Left ventricle myocardium inferior (tissue), 1 donor: ENCODE measurements at regions not wholly inside any gene's neighbourhood (a gene's known extent, or its start where the extent isn't known, plus 50 kb on each side); places are given as distances from the start of the nearest gene placed in this dataset.

ENCODE experiments used
- DNase-seq: peaks from one replicate; pipeline ENCODE4 v3.0.0-alpha.2; 2020
- H3K27ac ChIP-seq: fragments of 200-600 bp; replicated peaks from 2 replicates; pipeline ENCODE4 v1.8.0; 2021
- H3K27me3 ChIP-seq: fragments of 200-600 bp; 2 replicates; pipeline ENCODE4 v1.8.0; 2021; ENCODE audit warnings: low read depth
- H3K36me3 ChIP-seq: fragments of 200-600 bp; 2 replicates; pipeline ENCODE4 v1.8.0; 2021
- H3K4me1 ChIP-seq: fragments of 200-600 bp; 2 replicates; pipeline ENCODE4 v1.8.0; 2021
- H3K4me3 ChIP-seq: fragments of 200-600 bp; 2 replicates; pipeline ENCODE4 v1.8.0; 2021; ENCODE audit warnings: mild to moderate bottlenecking, moderate library complexity
- H3K9me3 ChIP-seq: fragments of 200-600 bp; replicated peaks from 2 replicates; pipeline ENCODE4 v1.8.0; 2021
- intact Hi-C: fragments of 100-400 bp; cut with micrococcal nuclease; formaldehyde crosslinking; loops from one replicate; pipeline ENCODE4 v1.11.0; 2022
- TF ChIP-seq, protein P1 (sequence below): fragments of 200-600 bp; IDR thresholded peaks from 2 replicates; pipeline ENCODE4 v1.8.0; 2021; ENCODE audit warnings: antibody characterized with exemption, mild to moderate bottlenecking, borderline replicate concordance
- donor health status: DM: no; HTN: yes; CAD: no; lungs with severe emphysema.

DNA sequence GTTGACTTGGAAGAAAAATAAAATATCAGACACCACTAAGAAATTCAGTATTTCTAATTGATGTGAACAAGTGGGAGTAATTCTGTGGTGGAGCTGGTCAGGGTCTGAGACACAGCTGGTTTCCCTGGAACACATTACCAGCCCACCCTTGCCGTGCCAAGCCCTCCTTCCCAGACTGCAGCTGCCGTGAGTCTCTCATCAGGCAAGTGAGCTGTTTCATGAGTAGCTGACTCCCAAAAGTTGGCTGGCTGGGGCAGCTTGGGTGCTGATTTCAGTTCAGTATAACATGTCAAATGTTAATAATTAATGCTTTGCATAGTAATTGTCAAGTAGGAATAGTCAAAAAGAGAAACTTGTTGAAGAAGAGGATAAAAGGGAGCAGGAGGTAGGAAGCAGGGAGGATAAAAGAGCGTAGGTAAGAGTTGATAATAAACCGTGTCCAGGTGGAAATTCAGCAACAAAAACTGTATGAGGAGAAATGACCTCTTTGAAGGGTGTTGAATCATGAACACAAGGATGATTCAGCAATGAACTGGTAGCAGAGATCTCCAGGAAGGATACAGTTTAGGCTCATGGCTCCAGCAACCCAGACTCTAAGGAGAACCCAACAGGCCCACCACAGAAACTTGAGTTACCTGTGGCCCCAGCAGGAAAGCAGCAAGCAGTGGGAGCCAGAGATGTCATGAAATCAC, 110.9 kb upstream of the SSTR4 start:
- Histone ChIP-seq H3K36me3 (no peaks in the 10 kb centered on the region), H3K4me3 (no peak overlapping the region), H3K4me1 (peaks cover 7% of the 10 kb centered on the region), H3K9me3 (no peaks in the 10 kb centered on the region), H3K27ac (no peak overlapping the region), H3K27me3 (peaks cover 40% of the 10 kb centered on the region)
- intact Hi-C loops = no loop called here
- TF ChIP-seq, protein P1, sequence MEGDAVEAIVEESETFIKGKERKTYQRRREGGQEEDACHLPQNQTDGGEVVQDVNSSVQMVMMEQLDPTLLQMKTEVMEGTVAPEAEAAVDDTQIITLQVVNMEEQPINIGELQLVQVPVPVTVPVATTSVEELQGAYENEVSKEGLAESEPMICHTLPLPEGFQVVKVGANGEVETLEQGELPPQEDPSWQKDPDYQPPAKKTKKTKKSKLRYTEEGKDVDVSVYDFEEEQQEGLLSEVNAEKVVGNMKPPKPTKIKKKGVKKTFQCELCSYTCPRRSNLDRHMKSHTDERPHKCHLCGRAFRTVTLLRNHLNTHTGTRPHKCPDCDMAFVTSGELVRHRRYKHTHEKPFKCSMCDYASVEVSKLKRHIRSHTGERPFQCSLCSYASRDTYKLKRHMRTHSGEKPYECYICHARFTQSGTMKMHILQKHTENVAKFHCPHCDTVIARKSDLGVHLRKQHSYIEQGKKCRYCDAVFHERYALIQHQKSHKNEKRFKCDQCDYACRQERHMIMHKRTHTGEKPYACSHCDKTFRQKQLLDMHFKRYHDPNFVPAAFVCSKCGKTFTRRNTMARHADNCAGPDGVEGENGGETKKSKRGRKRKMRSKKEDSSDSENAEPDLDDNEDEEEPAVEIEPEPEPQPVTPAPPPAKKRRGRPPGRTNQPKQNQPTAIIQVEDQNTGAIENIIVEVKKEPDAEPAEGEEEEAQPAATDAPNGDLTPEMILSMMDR = no peak
- peak; percentile 22 for DNase-seq

DNA sequence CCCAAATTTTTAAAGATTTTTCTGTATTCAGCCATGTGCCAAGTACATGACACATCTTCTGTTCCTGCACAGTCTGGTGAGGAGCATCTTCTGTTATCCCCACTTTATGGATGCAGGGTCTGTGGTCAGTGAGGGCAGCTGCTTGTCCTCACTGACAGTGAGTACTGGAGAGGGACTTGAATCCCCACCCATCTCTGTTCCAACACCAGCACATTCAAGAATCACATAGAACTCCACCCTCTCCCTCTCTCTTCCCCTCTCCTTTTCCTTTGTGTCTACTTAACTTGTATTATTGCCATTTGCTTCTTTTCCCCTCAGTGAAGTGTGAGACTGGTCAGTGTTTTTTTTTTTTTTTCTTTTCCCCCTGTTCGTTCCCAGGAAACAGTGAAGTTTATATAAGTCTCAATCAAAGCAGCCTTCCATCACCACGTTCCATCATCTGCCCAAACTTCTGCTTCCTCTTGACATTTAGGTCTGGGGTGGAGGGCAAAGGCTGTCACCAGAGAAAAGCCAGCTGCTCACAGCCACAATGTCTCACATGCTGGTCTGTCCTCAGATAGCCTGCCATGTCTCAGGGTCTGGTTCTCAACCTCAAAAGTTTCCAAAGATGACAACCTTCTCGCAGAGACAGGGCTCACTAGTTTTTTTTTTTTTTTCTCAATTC, 110.0 kb upstream of the SSTR4 start:
- Histone ChIP-seq H3K27ac (no peak overlapping the region), H3K27me3 (peaks cover 41% of the 10 kb centered on the region), H3K4me3 (no peak overlapping the region), H3K9me3 (no peaks in the 10 kb centered on the region), H3K4me1 (peaks cover 7% of the 10 kb centered on the region), H3K36me3 (no peaks in the 10 kb centered on the region)
- DNase-seq = no peak
- TF ChIP-seq, protein P1 = no peak
- intact Hi-C loops = no loop called here

DNA sequence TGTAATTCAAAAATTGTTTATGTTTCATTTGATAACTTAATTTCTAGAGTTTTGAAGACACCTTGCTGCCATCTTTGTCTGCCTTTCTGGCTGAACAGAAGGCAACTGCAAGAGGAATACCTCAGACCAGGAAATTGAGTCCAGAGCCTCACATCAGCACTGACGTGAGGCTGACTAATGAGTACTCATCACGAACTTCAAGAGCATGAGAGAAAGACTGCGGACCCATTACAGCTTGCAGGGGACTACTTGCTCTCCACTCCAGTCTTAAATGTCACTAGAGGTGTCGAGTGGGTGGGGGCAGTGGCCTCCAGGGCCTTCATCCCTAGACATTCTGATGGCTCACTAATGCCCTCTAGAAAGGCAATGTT, 109.5 kb upstream of the SSTR4 start:
- DNase-seq = no peak
- no peak overlapping the region for H3K4me3 ChIP-seq
- H3K4me1 ChIP-seq = peaks cover 7% of the 10 kb centered on the region
- TF ChIP-seq, protein P1 = no peak
- intact Hi-C loops = no loop called here
- H3K9me3 ChIP-seq = no peaks in the 10 kb centered on the region
- no peaks in the 10 kb centered on the region for H3K36me3 ChIP-seq
- no peak overlapping the region for H3K27ac ChIP-seq
- peaks cover 36% of the 10 kb centered on the region for H3K27me3 ChIP-seq

DNA sequence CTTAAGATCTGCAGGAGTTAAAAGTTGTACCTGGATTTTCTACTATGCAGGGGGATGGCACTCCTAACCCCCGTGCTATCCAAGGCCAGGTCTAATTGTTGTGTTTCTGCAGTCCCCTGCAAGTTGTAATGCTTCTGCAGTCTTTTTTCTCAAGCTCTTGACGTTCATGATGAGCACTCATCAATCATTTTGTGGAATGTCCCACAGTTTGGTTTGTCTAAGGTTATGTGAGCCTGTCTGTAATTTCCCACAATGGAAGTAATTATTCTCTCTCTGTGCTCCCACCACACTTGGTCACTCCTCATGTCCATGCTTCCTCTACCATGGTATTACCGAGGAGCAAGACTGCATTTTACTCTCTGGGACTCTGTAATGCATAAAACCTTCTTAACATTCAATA, 107.6 kb upstream of the SSTR4 start:
- DNase-seq = no peak
- Histone ChIP-seq H3K36me3 (no peaks in the 10 kb centered on the region), H3K9me3 (no peaks in the 10 kb centered on the region), H3K27me3 (peaks cover 31% of the 10 kb centered on the region), H3K4me1 (peaks cover 7% of the 10 kb centered on the region), H3K4me3 (no peak overlapping the region), H3K27ac (no peak overlapping the region)
- intact Hi-C loops = no loop called here
- TF ChIP-seq, protein P1 = no peak

DNA sequence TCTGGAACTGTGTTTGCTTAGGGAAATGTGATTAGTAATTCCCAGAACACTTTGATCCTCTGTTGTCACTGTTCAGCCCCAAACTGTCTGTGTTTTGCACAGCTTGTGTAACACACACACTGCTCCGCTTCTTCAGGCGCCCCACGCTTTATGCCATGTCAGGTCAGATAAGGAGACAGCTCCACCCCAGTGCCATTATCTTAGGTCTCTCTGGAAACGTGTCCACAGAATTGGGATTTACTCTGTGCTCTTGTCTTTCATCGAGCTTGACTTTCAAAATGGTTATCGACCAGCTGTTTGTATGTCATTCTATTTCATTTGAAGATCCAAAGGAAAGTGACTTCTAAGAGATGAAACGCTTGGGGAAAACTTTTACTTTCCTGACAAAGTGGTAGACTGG, 106.4 kb upstream of the SSTR4 start:
- TF ChIP-seq, protein P1 = no peak
- DNase-seq = no peak
- H3K36me3 ChIP-seq = no peaks in the 10 kb centered on the region
- peaks cover 31% of the 10 kb centered on the region for H3K27me3 ChIP-seq
- H3K27ac ChIP-seq = no peak overlapping the region
- intact Hi-C loops = no loop called here
- H3K9me3 ChIP-seq = peaks cover 2% of the 10 kb centered on the region
- H3K4me3 ChIP-seq = no peak overlapping the region
- H3K4me1 ChIP-seq = peaks cover 7% of the 10 kb centered on the region
